ENCODE measurements at regions not wholly inside any gene's neighbourhood (a gene's known extent, or its start where the extent isn't known, plus 50 kb on each side); places are given as distances from the start of the nearest gene placed in this dataset.

DNA sequence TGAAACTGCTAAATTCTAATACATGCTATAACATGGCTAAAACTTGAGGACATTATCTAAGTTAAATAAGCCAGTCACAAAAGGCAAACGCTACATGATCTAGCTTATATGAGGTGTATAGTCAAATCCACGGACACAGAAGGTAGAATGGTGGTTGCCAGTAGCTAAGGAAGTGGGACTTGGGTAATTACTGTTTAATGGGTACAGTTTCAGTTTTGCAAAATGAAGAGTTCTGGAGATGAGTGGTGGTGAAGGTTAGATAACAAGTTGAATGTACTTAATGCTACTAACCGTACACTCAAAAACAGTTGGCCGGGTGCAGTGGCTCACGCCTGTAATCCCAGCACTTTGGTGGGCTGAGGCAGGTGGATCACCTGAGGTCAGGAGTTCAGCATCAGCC, 644.5 kb upstream of the DIPK2B start:
- H2BK20ac ChIP-seq (ENCODE audit: low read depth, low read length), result no peak overlapping the region
- no TSS peak for BruUV-seq (replicated peaks)
- H2BK120ac ChIP-seq (ENCODE audit: low read depth, low read length), result no peak overlapping the region
- no peak overlapping the region for H3K9ac ChIP-seq (ENCODE audit: low read depth, low read length)
- H3K27me3 ChIP-seq (ENCODE audit: control insufficient read depth, insufficient read depth, low read length), result no peaks in the 10 kb centered on the region
- peaks cover 11% of the 10 kb centered on the region for H4K20me1 ChIP-seq (ENCODE audit: insufficient read depth, low read length)
- DNase-seq (no peak), ATAC-seq (ENCODE audit: low read depth) (no peak)
- WGBS, 2 experiments (ENCODE audit: extremely low coverage in 2 of 2, insufficient read length in 1 of 2), result 70% methylated on average over 1 of the region's 5 CpGs; no CpG with 5 or more reads in 1 of the 2 experiments
- H3K79me1 ChIP-seq (ENCODE audit: low read depth in 1 of 2, low read length in 2 of 2), result peaks cover 9 to 32% of the 10 kb centered on the region in 2 experiments
- no peak overlapping the region for H2AFZ ChIP-seq (replicated peaks; ENCODE audit: low read length, poor library complexity)
- no peak overlapping the region for H3K27ac ChIP-seq (ENCODE audit: insufficient read depth, low read length)
- no peak overlapping the region for H4K8ac ChIP-seq (ENCODE audit: low read depth in 2 of 2, low read length in 2 of 2)
- no peak overlapping the region for H2BK5ac ChIP-seq (ENCODE audit: low read depth, low read length, poor library complexity, severe bottlenecking)
- peaks cover 7% of the 10 kb centered on the region for H3K36me3 ChIP-seq (ENCODE audit: control insufficient read depth, insufficient read depth, low read length)
- no peak overlapping the region for H3K23ac ChIP-seq (ENCODE audit: low read depth, low read length)
- no peak overlapping the region for H3K4me2 ChIP-seq (ENCODE audit: low read depth, low read length)
- H2AK5ac ChIP-seq (ENCODE audit: low read depth, low read length), result no peak overlapping the region
- H4K91ac ChIP-seq (ENCODE audit: insufficient read depth, low read depth, low read length), result no peak overlapping the region
- CTCF ChIA-PET, result no interaction called here
- dilution Hi-C loops (cut with HindIII; ENCODE audit: low sequenced_read_pairs, unreplicated experiment), result no loop called here
- H2BK15ac ChIP-seq (ENCODE audit: low read depth, low read length), result no peak overlapping the region
- POLR2A ChIA-PET (ENCODE audit: unreplicated experiment), result no interaction called here
- H3K56ac ChIP-seq (ENCODE audit: extremely low read depth, insufficient read depth, low read length), result no peak overlapping the region
- peaks cover 9% of the 10 kb centered on the region; the same call in 1 of the 2 replicates for H3K9me1 ChIP-seq (ENCODE audit: insufficient read depth, low read length)
- no peak overlapping the region for H2AK9ac ChIP-seq (replicated peaks; ENCODE audit: low read depth, low read length, poor library complexity)
- H3K18ac ChIP-seq (ENCODE audit: low read depth, low read length), result no peak overlapping the region
- H3K4ac ChIP-seq (ENCODE audit: low read depth, low read length), result no peak overlapping the region
- TF ChIP-seq MAFK (IDR thresholded peaks at IDR 0.05; ENCODE audit: low read depth, low read length) (no peak), BHLHE40 (IDR thresholded peaks at IDR 0.05; ENCODE audit: low read depth, low read length) (no peak), SMC3 (IDR thresholded peaks at IDR 0.05; ENCODE audit: low read depth, low read length) (no peak), FOS (IDR thresholded peaks at IDR 0.05; ENCODE audit: low read depth, low read length) (no peak), CEBPB (IDR thresholded peaks at IDR 0.05; ENCODE audit: low read depth, low read length) (no peak), POLR2A (IDR thresholded peaks at IDR 0.05; ENCODE audit: low read depth, low read length) (no peak), CHD1 (IDR thresholded peaks at IDR 0.05; ENCODE audit: low read depth, low read length) (no peak), RFX5 (IDR thresholded peaks at IDR 0.05; ENCODE audit: low read depth, low read length) (no peak)
- TF ChIP-seq, protein P1, sequence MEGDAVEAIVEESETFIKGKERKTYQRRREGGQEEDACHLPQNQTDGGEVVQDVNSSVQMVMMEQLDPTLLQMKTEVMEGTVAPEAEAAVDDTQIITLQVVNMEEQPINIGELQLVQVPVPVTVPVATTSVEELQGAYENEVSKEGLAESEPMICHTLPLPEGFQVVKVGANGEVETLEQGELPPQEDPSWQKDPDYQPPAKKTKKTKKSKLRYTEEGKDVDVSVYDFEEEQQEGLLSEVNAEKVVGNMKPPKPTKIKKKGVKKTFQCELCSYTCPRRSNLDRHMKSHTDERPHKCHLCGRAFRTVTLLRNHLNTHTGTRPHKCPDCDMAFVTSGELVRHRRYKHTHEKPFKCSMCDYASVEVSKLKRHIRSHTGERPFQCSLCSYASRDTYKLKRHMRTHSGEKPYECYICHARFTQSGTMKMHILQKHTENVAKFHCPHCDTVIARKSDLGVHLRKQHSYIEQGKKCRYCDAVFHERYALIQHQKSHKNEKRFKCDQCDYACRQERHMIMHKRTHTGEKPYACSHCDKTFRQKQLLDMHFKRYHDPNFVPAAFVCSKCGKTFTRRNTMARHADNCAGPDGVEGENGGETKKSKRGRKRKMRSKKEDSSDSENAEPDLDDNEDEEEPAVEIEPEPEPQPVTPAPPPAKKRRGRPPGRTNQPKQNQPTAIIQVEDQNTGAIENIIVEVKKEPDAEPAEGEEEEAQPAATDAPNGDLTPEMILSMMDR (conservative IDR thresholded peaks at IDR 0.05; ENCODE audit: low read depth, low read length), result no peak
- TF ChIP-seq, protein P2, sequence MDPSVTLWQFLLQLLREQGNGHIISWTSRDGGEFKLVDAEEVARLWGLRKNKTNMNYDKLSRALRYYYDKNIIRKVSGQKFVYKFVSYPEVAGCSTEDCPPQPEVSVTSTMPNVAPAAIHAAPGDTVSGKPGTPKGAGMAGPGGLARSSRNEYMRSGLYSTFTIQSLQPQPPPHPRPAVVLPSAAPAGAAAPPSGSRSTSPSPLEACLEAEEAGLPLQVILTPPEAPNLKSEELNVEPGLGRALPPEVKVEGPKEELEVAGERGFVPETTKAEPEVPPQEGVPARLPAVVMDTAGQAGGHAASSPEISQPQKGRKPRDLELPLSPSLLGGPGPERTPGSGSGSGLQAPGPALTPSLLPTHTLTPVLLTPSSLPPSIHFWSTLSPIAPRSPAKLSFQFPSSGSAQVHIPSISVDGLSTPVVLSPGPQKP (IDR thresholded peaks at IDR 0.05; ENCODE audit: borderline replicate concordance, low read depth, low read length), result no peak
- intact Hi-C loops (cut with micrococcal nuclease), result loop anchor here (5.0 kb wide), 1 partner anchor 73 kb away; no protein-coding TSS in a partner anchor
- H3K9me3 ChIP-seq (ENCODE audit: control insufficient read depth, insufficient read depth, low read length), result no peaks in the 10 kb centered on the region
- no peak overlapping the region for H3K14ac ChIP-seq (replicated peaks; ENCODE audit: low read depth, low read length)
- peaks cover 7% of the 10 kb centered on the region; the same call in 1 of the 2 replicates for H3K4me1 ChIP-seq (ENCODE audit: control insufficient read depth, insufficient read depth, low read length)
- H4K5ac ChIP-seq (ENCODE audit: low read depth, low read length), result no peak overlapping the region
- H3K4me3 ChIP-seq (ENCODE audit: insufficient read depth, low read depth, low read length), result no peak overlapping the region
- in situ Hi-C loops (cut with MboI; ENCODE audit: low sequenced_read_pairs), result loop anchor here (10.0 kb wide), 2 partner anchors 330 to 540 kb away; no protein-coding TSS in a partner anchor

Data from IMR-90 (cell line).